ENCODE measurements at regions not wholly inside any gene's neighbourhood (a gene's known extent, or its start where the extent isn't known, plus 50 kb on each side); places are given as distances from the start of the nearest gene placed in this dataset.

GRCh38 chr6:50128420-50129005, 78.8 kb upstream of the DEFB112 start:
- FAIRE-seq (no peak), DNase-seq (ENCODE audit: low read depth, low spot score) (no peak)
- no peak overlapping the region for H2AFZ ChIP-seq (ENCODE audit: control insufficient read depth, low read length)
- H3K79me2 ChIP-seq (ENCODE audit: control insufficient read depth, insufficient read depth, low read length) = no peaks in the 10 kb centered on the region
- H3K9me3 ChIP-seq (ENCODE audit: control insufficient read depth, low read depth, low read length) = no peaks in the 10 kb centered on the region
- no peaks in the 10 kb centered on the region for H3K4me1 ChIP-seq (ENCODE audit: control insufficient read depth, extremely low read depth, insufficient read depth, low read length)
- dilution Hi-C loops (cut with MboI; ENCODE audit: extremely low pct_ligation_motif_present, low sequenced_read_pairs) = no loop called here
- no peaks in the 10 kb centered on the region for H3K27me3 ChIP-seq (ENCODE audit: control insufficient read depth, extremely low read depth, insufficient read depth, low read length)
- H3K9me1 ChIP-seq (ENCODE audit: control insufficient read depth, extremely low read depth, insufficient read depth, low read length) = no peaks in the 10 kb centered on the region
- no peak overlapping the region for H3K4me2 ChIP-seq (ENCODE audit: control insufficient read depth, extremely low read depth, insufficient read depth, low read depth, low read length)
- H4K20me1 ChIP-seq (ENCODE audit: control insufficient read depth, extremely low read depth, insufficient read depth, low read length) = no peaks in the 10 kb centered on the region
- no peak overlapping the region for H3K27ac ChIP-seq (ENCODE audit: control insufficient read depth, insufficient read depth, low read length)
- peak in 1 of 3 experiments; percentile 19 for TF ChIP-seq CTCF (optimal IDR thresholded peaks at IDR 0.05 in 1 of 3, IDR thresholded peaks at IDR 0.05 in 1 of 3, conservative IDR thresholded peaks at IDR 0.05 in 1 of 3; ENCODE audit: extremely low read depth in 1 of 3, insufficient read depth in 2 of 3, low read length in 3 of 3)
- no peak for TF ChIP-seq EZH2 (IDR thresholded peaks at IDR 0.05; ENCODE audit: low read length)
- no peaks in the 10 kb centered on the region for H3K36me3 ChIP-seq (ENCODE audit: control insufficient read depth in 2 of 2, extremely low read depth in 1 of 2, insufficient read depth in 2 of 2, low read length in 2 of 2)
- no peak overlapping the region for H3K9ac ChIP-seq (ENCODE audit: control insufficient read depth, extremely low read depth, insufficient read depth, low read length)
- H3K4me3 ChIP-seq (ENCODE audit: control insufficient read depth in 2 of 3, extremely low read depth in 1 of 3, insufficient read depth in 2 of 3, low read depth in 1 of 3, low read length in 3 of 3) = no peak overlapping the region

GRCh38 chr6:50135968-50136367, 86.2 kb upstream of the DEFB112 start:
- H4K20me1 ChIP-seq (ENCODE audit: control insufficient read depth, extremely low read depth, insufficient read depth, low read length) = no peaks in the 10 kb centered on the region
- no peak overlapping the region for H3K9ac ChIP-seq (ENCODE audit: control insufficient read depth, extremely low read depth, insufficient read depth, low read length)
- FAIRE-seq (no peak), DNase-seq (ENCODE audit: low read depth, low spot score) (no peak)
- no peak overlapping the region for H2AFZ ChIP-seq (ENCODE audit: control insufficient read depth, low read length)
- no peaks in the 10 kb centered on the region for H3K27me3 ChIP-seq (ENCODE audit: control insufficient read depth, extremely low read depth, insufficient read depth, low read length)
- no peak overlapping the region for H3K4me3 ChIP-seq (ENCODE audit: control insufficient read depth in 2 of 3, extremely low read depth in 1 of 3, insufficient read depth in 2 of 3, low read depth in 1 of 3, low read length in 3 of 3)
- H3K79me2 ChIP-seq (ENCODE audit: control insufficient read depth, insufficient read depth, low read length) = no peaks in the 10 kb centered on the region
- H3K36me3 ChIP-seq (ENCODE audit: control insufficient read depth in 2 of 2, extremely low read depth in 1 of 2, insufficient read depth in 2 of 2, low read length in 2 of 2) = no peaks in the 10 kb centered on the region
- TF ChIP-seq CTCF (optimal IDR thresholded peaks at IDR 0.05 in 1 of 3, IDR thresholded peaks at IDR 0.05 in 1 of 3, conservative IDR thresholded peaks at IDR 0.05 in 1 of 3; ENCODE audit: extremely low read depth in 1 of 3, insufficient read depth in 2 of 3, low read length in 3 of 3) (no peak), EZH2 (IDR thresholded peaks at IDR 0.05; ENCODE audit: low read length) (no peak)
- no peaks in the 10 kb centered on the region for H3K4me1 ChIP-seq (ENCODE audit: control insufficient read depth, extremely low read depth, insufficient read depth, low read length)
- H3K27ac ChIP-seq (ENCODE audit: control insufficient read depth, insufficient read depth, low read length) = no peak overlapping the region
- no peaks in the 10 kb centered on the region for H3K9me3 ChIP-seq (ENCODE audit: control insufficient read depth, low read depth, low read length)
- dilution Hi-C loops (cut with MboI; ENCODE audit: extremely low pct_ligation_motif_present, low sequenced_read_pairs) = no loop called here
- no peaks in the 10 kb centered on the region for H3K9me1 ChIP-seq (ENCODE audit: control insufficient read depth, extremely low read depth, insufficient read depth, low read length)
- no peak overlapping the region for H3K4me2 ChIP-seq (ENCODE audit: control insufficient read depth, extremely low read depth, insufficient read depth, low read depth, low read length)

All from keratinocyte (primary cell).